Activated CD8-positive, alpha-beta memory T cell treated with anti-CD3 and anti-CD28 coated beads, Interleukin-2, amount 50 U/mL, for 48 hours (primary cell): ENCODE measurements at regions not wholly inside any gene's neighbourhood (a gene's known extent, or its start where the extent isn't known, plus 50 kb on each side); places are given as distances from the start of the nearest gene placed in this dataset.

Experiments
- DNase-seq: peaks from one replicate; pipeline ENCODE4 v3.0.0-alpha.2; 2020

- DNase-seq = peak; percentile 73
Observed at GRCh38 chr2:230643576-230644291, 68.9 kb upstream of the CAB39 start.

- peak; percentile 55 for DNase-seq
Observed at GRCh38 chr2:230644356-230644935, 68.2 kb upstream of the CAB39 start.

GRCh38 chr2:230648356-230648755 lies 64.3 kb upstream of the CAB39 start:
- DNase-seq = no peak

GRCh38 chr2:230650585-230651137 lies 62.0 kb upstream of the CAB39 start:
- DNase-seq = no peak

- DNase-seq = no peak
Observed at GRCh38 chr2:230654057-230654456, 58.6 kb upstream of the CAB39 start.

- DNase-seq = no peak
Observed at GRCh38 chr2:230657462-230657861, 55.2 kb upstream of the CAB39 start.

GRCh38 chr2:230657906-230658305 lies 54.7 kb upstream of the CAB39 start:
- DNase-seq = peak; percentile 64

- DNase-seq = no peak
Observed at GRCh38 chr2:230658577-230658876, 54.1 kb upstream of the CAB39 start.

- DNase-seq = peak; percentile 86
Observed at GRCh38 chr2:230658877-230659652, 53.6 kb upstream of the CAB39 start.

- peak; percentile 82 for DNase-seq
Observed at GRCh38 chr2:230660294-230661060, 52.2 kb upstream of the CAB39 start.

GRCh38 chr2:230661072-230661957 lies 51.3 kb upstream of the CAB39 start:
- DNase-seq = peak; percentile 79
